Chondrocyte (in vitro differentiated cells): ENCODE measurements at regions not wholly inside any gene's neighbourhood (a gene's known extent, or its start where the extent isn't known, plus 50 kb on each side); places are given as distances from the start of the nearest gene placed in this dataset.

Source experiments
- DNase-seq: peaks from one replicate; pipeline ENCODE4 v3.0.0; 2021; ENCODE audit warnings: mixed read lengths, low spot score
- H3K27ac Mint-ChIP-seq: one replicate; pipeline ENCODE4 v1.8.0; 2021; ENCODE audit warnings: mild to moderate bottlenecking, moderate library complexity, mixed read lengths; ENCODE audit not compliant: unreplicated experiment
- H3K27me3 Mint-ChIP-seq: 2 replicates; pipeline ENCODE4 v1.8.0; 2021; ENCODE audit warnings: low read depth, mixed read lengths
- H3K36me3 Mint-ChIP-seq: 2 replicates; pipeline ENCODE4 v1.8.0; 2021; ENCODE audit warnings: low read depth, mixed read lengths
- H3K4me1 Mint-ChIP-seq: 2 replicates; pipeline ENCODE4 v1.8.0; 2021; ENCODE audit warnings: low read depth, mild to moderate bottlenecking, mixed read lengths
- H3K4me3 Mint-ChIP-seq: one replicate; pipeline ENCODE4 v1.8.0; 2021; ENCODE audit warnings: mild to moderate bottlenecking, moderate library complexity, mixed read lengths; ENCODE audit not compliant: unreplicated experiment
- H3K9me3 Mint-ChIP-seq: 2 replicates; pipeline ENCODE4 v1.8.0; 2021; ENCODE audit warnings: low read depth, mixed read lengths
- TF ChIP-seq, protein P1 (sequence below): fragments of 200-600 bp; sonication (generic); IDR thresholded peaks from 2 replicates; pipeline ENCODE4 v1.5.0; 2021; ENCODE audit warnings: antibody characterized with exemption, mild to moderate bottlenecking, moderate library complexity

DNA sequence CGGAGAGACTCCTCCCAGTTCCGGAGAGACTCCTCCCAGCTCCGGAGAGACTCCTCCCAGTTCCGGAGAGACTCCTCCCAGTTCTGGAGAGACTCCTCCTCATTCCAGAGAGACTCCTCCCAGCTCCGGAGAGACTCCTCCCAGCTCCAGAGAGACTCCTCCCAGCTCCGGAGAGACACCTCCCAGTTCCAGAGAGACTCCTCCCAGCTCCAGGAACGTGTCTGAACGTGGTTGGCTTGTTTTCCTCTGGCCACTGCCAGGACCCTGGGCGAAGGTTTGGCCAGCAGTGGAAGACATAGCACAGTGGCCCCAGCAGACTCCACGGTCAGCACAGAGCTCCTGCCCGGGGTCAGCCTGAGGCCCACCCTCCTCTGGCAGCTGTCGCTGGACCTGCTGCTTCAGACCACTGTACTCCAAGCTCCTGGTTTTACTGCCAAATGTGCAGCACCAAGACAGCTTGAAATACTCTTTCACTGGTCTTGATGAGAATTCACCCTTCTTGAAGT, 122.3 kb upstream of the AFDN start:
- H3K27ac Mint-ChIP-seq, result no peak overlapping the region
- H3K4me1 Mint-ChIP-seq, result peaks cover 17% of the 10 kb centered on the region
- no peak for DNase-seq
- TF ChIP-seq, protein P1, sequence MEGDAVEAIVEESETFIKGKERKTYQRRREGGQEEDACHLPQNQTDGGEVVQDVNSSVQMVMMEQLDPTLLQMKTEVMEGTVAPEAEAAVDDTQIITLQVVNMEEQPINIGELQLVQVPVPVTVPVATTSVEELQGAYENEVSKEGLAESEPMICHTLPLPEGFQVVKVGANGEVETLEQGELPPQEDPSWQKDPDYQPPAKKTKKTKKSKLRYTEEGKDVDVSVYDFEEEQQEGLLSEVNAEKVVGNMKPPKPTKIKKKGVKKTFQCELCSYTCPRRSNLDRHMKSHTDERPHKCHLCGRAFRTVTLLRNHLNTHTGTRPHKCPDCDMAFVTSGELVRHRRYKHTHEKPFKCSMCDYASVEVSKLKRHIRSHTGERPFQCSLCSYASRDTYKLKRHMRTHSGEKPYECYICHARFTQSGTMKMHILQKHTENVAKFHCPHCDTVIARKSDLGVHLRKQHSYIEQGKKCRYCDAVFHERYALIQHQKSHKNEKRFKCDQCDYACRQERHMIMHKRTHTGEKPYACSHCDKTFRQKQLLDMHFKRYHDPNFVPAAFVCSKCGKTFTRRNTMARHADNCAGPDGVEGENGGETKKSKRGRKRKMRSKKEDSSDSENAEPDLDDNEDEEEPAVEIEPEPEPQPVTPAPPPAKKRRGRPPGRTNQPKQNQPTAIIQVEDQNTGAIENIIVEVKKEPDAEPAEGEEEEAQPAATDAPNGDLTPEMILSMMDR, result no peak
- no peak overlapping the region for H3K4me3 Mint-ChIP-seq
- H3K27me3 Mint-ChIP-seq, result peaks cover 3% of the 10 kb centered on the region
- H3K9me3 Mint-ChIP-seq, result no peaks in the 10 kb centered on the region
- no peaks in the 10 kb centered on the region for H3K36me3 Mint-ChIP-seq

DNA sequence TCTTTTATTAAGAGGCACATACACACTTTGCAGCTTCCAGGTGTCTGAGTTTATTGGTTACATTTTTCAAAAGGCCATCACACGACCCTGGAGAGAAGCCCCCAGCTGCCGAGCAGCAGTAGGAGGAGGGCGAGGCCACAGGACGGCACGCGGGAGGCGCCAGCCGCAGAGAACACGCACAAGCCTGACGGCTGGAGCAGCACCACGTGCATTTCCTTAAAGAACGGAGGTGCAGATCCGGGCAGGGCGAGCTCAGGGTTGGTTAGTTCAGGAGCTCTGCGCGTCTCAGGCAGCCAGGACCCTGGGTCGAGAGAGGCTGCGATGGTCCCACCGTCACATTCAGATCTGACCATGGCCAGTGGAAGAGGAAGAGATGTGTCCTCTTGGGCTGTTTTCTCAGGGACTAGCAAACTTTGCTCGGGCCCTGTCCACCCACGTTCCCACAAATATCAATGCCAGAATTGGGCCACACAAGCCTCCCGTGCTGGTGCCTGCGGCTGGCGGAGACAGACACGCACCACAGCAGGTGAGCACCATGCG, 121.4 kb upstream of the AFDN start:
- H3K9me3 Mint-ChIP-seq, result no peaks in the 10 kb centered on the region
- H3K4me1 Mint-ChIP-seq, result peaks cover 8% of the 10 kb centered on the region
- no peak overlapping the region for H3K27ac Mint-ChIP-seq
- H3K4me3 Mint-ChIP-seq, result no peak overlapping the region
- peaks cover 3% of the 10 kb centered on the region for H3K27me3 Mint-ChIP-seq
- no peaks in the 10 kb centered on the region for H3K36me3 Mint-ChIP-seq
- no peak for DNase-seq
- TF ChIP-seq, protein P1, result no peak

DNA sequence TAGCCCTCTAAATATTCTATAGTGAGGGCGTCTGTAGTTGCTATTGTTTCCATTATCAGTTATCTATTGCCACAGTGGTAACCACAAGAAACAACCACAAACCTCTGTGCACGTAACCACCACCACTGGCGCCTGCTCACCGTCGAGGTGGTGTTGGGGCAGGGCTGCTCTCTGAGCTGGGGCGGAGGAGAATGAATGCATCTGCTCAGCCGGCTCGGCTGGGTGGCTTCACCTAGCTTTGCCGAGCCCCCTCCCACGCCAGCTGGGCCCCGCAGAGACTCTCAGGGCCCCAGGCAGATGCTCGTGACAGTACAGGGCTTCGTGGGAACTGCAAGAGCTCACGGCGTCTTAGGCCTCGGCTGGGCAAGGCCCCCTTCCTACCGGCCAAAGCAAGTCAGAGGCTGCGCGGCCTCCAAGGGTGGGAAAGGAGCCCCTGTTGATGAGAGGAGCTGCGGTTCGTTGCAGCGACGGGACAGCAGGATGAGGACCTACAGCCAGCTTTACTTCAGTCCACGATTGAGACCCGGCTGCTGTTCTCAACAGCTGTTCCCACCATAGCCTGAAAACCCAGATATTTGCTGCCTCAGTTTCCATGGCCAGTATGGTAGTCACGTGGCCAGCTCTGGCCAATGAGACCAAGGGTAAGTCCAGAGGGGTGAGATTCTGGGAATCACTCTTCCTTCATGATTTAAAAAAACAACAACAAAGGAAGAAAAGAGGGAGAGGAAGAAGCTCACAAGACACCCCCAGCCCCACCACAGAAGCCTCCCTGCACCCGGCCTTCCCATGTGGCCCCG, 120.2 kb upstream of the AFDN start:
- H3K36me3 Mint-ChIP-seq, result no peaks in the 10 kb centered on the region
- H3K9me3 Mint-ChIP-seq, result no peaks in the 10 kb centered on the region
- TF ChIP-seq, protein P1, result no peak
- peaks cover 10% of the 10 kb centered on the region for H3K27me3 Mint-ChIP-seq
- no peak overlapping the region for H3K4me3 Mint-ChIP-seq
- H3K27ac Mint-ChIP-seq, result no peak overlapping the region
- DNase-seq, result no peak
- no peaks in the 10 kb centered on the region for H3K4me1 Mint-ChIP-seq

DNA sequence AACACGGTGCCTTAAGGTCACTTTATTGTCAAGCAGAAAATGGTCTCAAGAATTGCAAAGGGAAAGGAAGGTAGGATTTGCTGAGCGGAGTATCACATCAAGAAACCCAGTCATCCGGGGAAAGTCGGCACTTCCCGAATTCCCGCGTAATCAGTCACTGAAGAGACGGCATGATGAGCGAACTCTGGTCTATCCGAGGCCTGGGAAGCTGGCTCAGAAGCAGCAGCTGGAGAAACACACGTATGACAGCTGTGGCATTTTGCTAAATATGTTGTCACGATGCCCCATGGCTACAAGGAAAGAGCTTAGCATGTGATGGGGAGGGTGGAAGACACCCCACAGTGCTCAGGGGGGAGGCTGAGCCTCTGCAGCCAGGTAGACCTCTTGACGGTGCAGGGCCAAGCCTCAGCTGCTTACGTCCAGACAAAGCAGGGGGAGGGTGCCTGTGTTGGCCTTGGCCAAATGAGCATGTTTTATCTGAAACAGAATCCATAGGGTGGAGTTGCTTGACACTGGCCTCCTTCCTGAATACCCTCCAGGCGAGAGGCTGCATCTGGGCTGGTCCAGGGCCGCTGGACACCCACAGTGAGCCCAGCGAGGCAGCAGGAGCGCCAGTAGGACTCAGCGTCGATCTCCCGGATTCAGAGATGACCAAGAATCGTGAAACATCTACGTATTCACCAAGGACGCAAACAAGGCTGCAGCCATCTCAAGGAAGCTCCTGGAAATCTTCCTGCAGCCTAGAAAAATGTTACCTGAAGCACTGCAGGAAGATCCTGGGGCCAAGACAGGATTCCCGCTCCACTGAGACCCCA, 118.8 kb upstream of the AFDN start:
- Mint-ChIP-seq H3K27me3 (peaks cover 16% of the 10 kb centered on the region), H3K27ac (no peak overlapping the region), H3K4me3 (no peak overlapping the region), H3K36me3 (no peaks in the 10 kb centered on the region), H3K4me1 (no peaks in the 10 kb centered on the region), H3K9me3 (no peaks in the 10 kb centered on the region)
- TF ChIP-seq, protein P1, result no peak
- no peak for DNase-seq

DNA sequence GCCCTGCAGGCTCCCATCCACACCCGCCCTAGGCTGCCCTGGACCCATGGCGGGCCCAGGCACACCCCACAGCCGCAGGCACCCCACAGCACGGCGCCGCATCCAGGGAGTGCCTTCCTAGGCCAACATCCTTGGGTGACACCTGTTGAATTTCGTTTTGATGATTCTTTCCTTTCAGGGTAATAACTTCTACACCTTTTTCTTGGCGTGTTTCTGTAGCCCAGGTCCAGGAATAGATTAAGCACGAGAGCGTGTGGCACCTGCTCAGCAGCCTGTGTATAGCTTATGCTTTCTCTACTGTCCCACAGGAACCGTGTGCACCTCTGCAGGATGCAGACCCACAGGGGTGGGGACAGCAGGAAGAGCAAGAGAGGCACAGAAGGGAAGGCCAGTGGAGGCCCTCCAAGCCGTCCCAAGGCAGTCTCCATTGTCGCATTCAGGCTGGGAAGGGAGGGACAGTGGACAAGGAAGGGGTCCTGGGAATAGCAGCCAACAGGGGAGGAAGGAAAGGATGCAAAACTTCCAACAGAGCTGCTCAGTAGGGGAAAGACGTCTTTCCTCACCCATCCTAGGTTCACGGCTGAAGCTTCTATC, 118.1 kb upstream of the AFDN start:
- peaks cover 21% of the 10 kb centered on the region for H3K27me3 Mint-ChIP-seq
- no peak for DNase-seq

More for the DNA sequence above, 118.1 kb upstream of the AFDN start:
- H3K4me3 Mint-ChIP-seq, result no peak overlapping the region
- H3K4me1 Mint-ChIP-seq, result no peaks in the 10 kb centered on the region
- H3K9me3 Mint-ChIP-seq, result no peaks in the 10 kb centered on the region
- TF ChIP-seq, protein P1, result no peak
- H3K27ac Mint-ChIP-seq, result no peak overlapping the region
- H3K36me3 Mint-ChIP-seq, result no peaks in the 10 kb centered on the region
